Aorta (tissue), 5 donors: ENCODE measurements at regions not wholly inside any gene's neighbourhood (a gene's known extent, or its start where the extent isn't known, plus 50 kb on each side); places are given as distances from the start of the nearest gene placed in this dataset.

Experiments
- ATAC-seq: fragments of 200-7000 bp; cut with Tn5 transposase; one replicate; pipeline ENCODE4 v1.9.1; 2022; ENCODE audit warnings: moderate library complexity; ENCODE audit not compliant: low FRiP score
- DNase-seq, 2 donors: peaks; one replicate each; pipeline ENCODE4 v3.0.0-alpha.2; 2020
- H3K27ac ChIP-seq, 2 donors: one replicate each; pipeline ENCODE4 v1.5.1; 2013; ENCODE audit warnings: low read length in 2 of 2, mild to moderate bottlenecking in 2 of 2, moderate library complexity in 2 of 2, control low read depth in 1 of 2, inconsistent platforms in 1 of 2, low read depth in 1 of 2
- H3K27me3 ChIP-seq, 2 donors: one replicate each; pipeline ENCODE4 v1.6.1; 2013; ENCODE audit warnings: control low read depth in 1 of 2, low read length in 1 of 2, mild to moderate bottlenecking in 1 of 2, moderate library complexity in 1 of 2; ENCODE audit not compliant: insufficient read depth in 2 of 2, control insufficient read depth in 1 of 2
- H3K36me3 ChIP-seq, 2 donors: one replicate each; pipeline ENCODE4 v1.6.1; 2013; ENCODE audit warnings: control low read depth in 1 of 2, low read length in 1 of 2, mild to moderate bottlenecking in 1 of 2; ENCODE audit not compliant: insufficient read depth in 2 of 2, control insufficient read depth in 1 of 2
- H3K4me1 ChIP-seq, 2 donors: one replicate each; pipeline ENCODE4 v1.6.1; 2013; ENCODE audit warnings: low read length in 2 of 2, control low read depth in 1 of 2, mild to moderate bottlenecking in 1 of 2, moderate library complexity in 1 of 2; ENCODE audit not compliant: insufficient read depth in 2 of 2, control insufficient read depth in 1 of 2
- H3K4me3 ChIP-seq, 2 donors: one replicate each; pipeline ENCODE4 v1.5.1; 2013; ENCODE audit warnings: low read length in 2 of 2, control low read depth in 1 of 2, mild to moderate bottlenecking in 1 of 2
- H3K9me3 ChIP-seq: one replicate; pipeline ENCODE4 v1.6.1; 2013; ENCODE audit warnings: mild to moderate bottlenecking, low read length; ENCODE audit not compliant: control insufficient read depth
- WGBS, 2 donors: extraction: QIAGEN DNeasy Blood & Tissue Kit; methylation state at CpG; one replicate each; pipeline ENCODE4 v1.1.7; 2013; 5-methylcytosine and 5-hydroxymethylcytosine counted together
- intact Hi-C, 2 donors: fragments of 100-400 bp; cut with DNase I; formaldehyde crosslinking; loops; one replicate each; pipeline versions ENCODE4 v1.14.2 to v1.15.0; 2022
- donor health status: healthy with polysubstance abuse.
- donor health status: Bipolar disorder and iron deficiency.
- donor health status: DM: no; HTN: no; CAD: no.
- donor health status: DM: no; HTN: no; CAD: no.
- donor health status: DM: yes; HTN: yes; CAD: no.

- Histone ChIP-seq H3K27ac (no peak overlapping the region), H3K4me1 (no peaks in the 10 kb centered on the region), H3K4me3 (no peak overlapping the region), H3K27me3 (no peaks in the 10 kb centered on the region), H3K36me3 (no peaks in the 10 kb centered on the region), H3K9me3 (no peaks in the 10 kb centered on the region)
- ATAC-seq, result no peak
- intact Hi-C loops, result no loop called here
- 90 to 97% methylated on average over 9 of the region's 9 CpGs for WGBS, 2 donors
- DNase-seq, result peak in 1 of 2 donors; percentile 57
Measured at GRCh38 chr6:43934803-43935602, 165.0 kb downstream of the VEGFA start.

- H3K27ac ChIP-seq, result no peak overlapping the region
- WGBS, 2 donors, result 96 to 97% methylated on average over 4 of the region's 4 CpGs
- intact Hi-C loops, result no loop called here
Measured at GRCh38 chr6:43934183-43934802, 164.3 kb downstream of the VEGFA start.

GRCh38 chr6:43933148-43933885 is 163.3 kb downstream of the VEGFA start:
- H3K27ac ChIP-seq, result no peak overlapping the region
- H3K27me3 ChIP-seq, result no peaks in the 10 kb centered on the region
- no peaks in the 10 kb centered on the region for H3K36me3 ChIP-seq
- H3K4me1 ChIP-seq, result no peaks in the 10 kb centered on the region
- no peak overlapping the region for H3K4me3 ChIP-seq
- no peak for ATAC-seq
- no peaks in the 10 kb centered on the region for H3K9me3 ChIP-seq
- peak in 1 of 2 donors; percentile 41 for DNase-seq
- 86 to 89% methylated on average over 19 of the region's 19 CpGs for WGBS, 2 donors
- intact Hi-C loops, result no loop called here

More at GRCh38 chr6:43934183-43934802, 164.3 kb downstream of the VEGFA start:
- Histone ChIP-seq H3K36me3 (no peaks in the 10 kb centered on the region), H3K4me1 (no peaks in the 10 kb centered on the region), H3K27me3 (no peaks in the 10 kb centered on the region), H3K9me3 (no peaks in the 10 kb centered on the region), H3K4me3 (no peak overlapping the region)
- DNase-seq (peak in 1 of 2 donors; percentile 39), ATAC-seq (no peak)

GRCh38 chr6:43932259-43933147 is 162.5 kb downstream of the VEGFA start:
- H3K4me3 ChIP-seq, result no peak overlapping the region
- no peak overlapping the region for H3K27ac ChIP-seq
- H3K4me1 ChIP-seq, result no peaks in the 10 kb centered on the region
- no peaks in the 10 kb centered on the region for H3K27me3 ChIP-seq
- H3K36me3 ChIP-seq, result no peaks in the 10 kb centered on the region
- DNase-seq, result peak; percentile 1 to 30
- WGBS, 2 donors, result 93 to 94% methylated on average over 13 of the region's 13 CpGs
- no peak for ATAC-seq
- H3K9me3 ChIP-seq, result no peaks in the 10 kb centered on the region
- intact Hi-C loops, result no loop called here

GRCh38 chr6:43931201-43931600 is 161.2 kb downstream of the VEGFA start:
- H3K27me3 ChIP-seq, result no peaks in the 10 kb centered on the region
- ATAC-seq, result no peak
- WGBS, 2 donors, result 86 to 88% methylated on average over 6 of the region's 6 CpGs
- no peaks in the 10 kb centered on the region for H3K9me3 ChIP-seq
- H3K36me3 ChIP-seq, result no peaks in the 10 kb centered on the region
- H3K4me3 ChIP-seq, result no peak overlapping the region
- peak; percentile 24 to 61 for DNase-seq
- no peaks in the 10 kb centered on the region for H3K4me1 ChIP-seq
- intact Hi-C loops, result no loop called here
- no peak overlapping the region for H3K27ac ChIP-seq

GRCh38 chr6:43930440-43931154 is 160.6 kb downstream of the VEGFA start:
- intact Hi-C loops, result no loop called here

GRCh38 chr6:43929511-43929910 is 159.5 kb downstream of the VEGFA start:
- peak; percentile 15 to 59 for DNase-seq
- intact Hi-C loops, result no loop called here

More at GRCh38 chr6:43930440-43931154, 160.6 kb downstream of the VEGFA start:
- ATAC-seq (no peak), DNase-seq (peak; percentile 10 to 39)
- no peaks in the 10 kb centered on the region for H3K4me1 ChIP-seq
- H3K36me3 ChIP-seq, result no peaks in the 10 kb centered on the region
- no peaks in the 10 kb centered on the region for H3K9me3 ChIP-seq
- WGBS, 2 donors, result 96% methylated on average over 8 of the region's 8 CpGs
- no peak overlapping the region for H3K4me3 ChIP-seq
- no peak overlapping the region for H3K27ac ChIP-seq
- no peaks in the 10 kb centered on the region for H3K27me3 ChIP-seq

More at GRCh38 chr6:43929511-43929910, 159.5 kb downstream of the VEGFA start:
- Histone ChIP-seq H3K36me3 (no peaks in the 10 kb centered on the region), H3K27ac (no peak overlapping the region), H3K27me3 (no peaks in the 10 kb centered on the region), H3K4me1 (no peaks in the 10 kb centered on the region), H3K4me3 (no peak overlapping the region), H3K9me3 (no peaks in the 10 kb centered on the region)
- WGBS, 2 donors, result 85 to 92% methylated on average over 5 of the region's 5 CpGs
- no peak for ATAC-seq
